Thyroid gland (tissue), 4 donors: ENCODE measurements at regions not wholly inside any gene's neighbourhood (a gene's known extent, or its start where the extent isn't known, plus 50 kb on each side); places are given as distances from the start of the nearest gene placed in this dataset.
"Not testable (repeated sequence)": the region's sequence is repeated elsewhere in the genome, so short reads cannot be mapped to it uniquely, and the experiment has no call there.

Experiments
- DNase-seq, 2 donors: peaks; one replicate each; pipeline ENCODE4 v3.0.0-alpha.2; 2019
- H3K27ac ChIP-seq, 3 donors: fragments of 200-600 bp; sonication (generic); 1 replicate in 2 of 3; 2 replicates in 1 of 3; pipeline ENCODE4 v1.5.1; 2016 to 2019; ENCODE audit warnings: mild to moderate bottlenecking in 1 of 3, moderate library complexity in 1 of 3
- H3K27me3 ChIP-seq: fragments of 200-600 bp; sonication (generic); one replicate; pipeline ENCODE4 v1.5.1; 2019
- H3K36me3 ChIP-seq, 2 donors: fragments of 200-600 bp; sonication (generic); one replicate each; pipeline ENCODE4 v1.5.1; 2016 to 2019
- H3K4me1 ChIP-seq, 2 donors: fragments of 200-600 bp; sonication (generic); one replicate each; pipeline ENCODE4 v1.5.1; 2017 to 2019
- H3K4me3 ChIP-seq, 3 donors: fragments of 200-600 bp; sonication (generic); replicated peaks in 1 of 3; 1 replicate in 2 of 3; 2 replicates in 1 of 3; pipeline ENCODE4 v1.5.1; 2016; ENCODE audit warnings: mild to moderate bottlenecking in 1 of 3
- H3K9me3 ChIP-seq: fragments of 200-600 bp; sonication (generic); one replicate; pipeline ENCODE4 v1.5.1; 2017
- CTCF ChIP-seq, 6 experiments: fragments of 200-600 bp in 3 of 6; fragments of 450-650 bp in 3 of 6; sonication (generic) in 3 of 6; IDR thresholded peaks; one replicate each; pipeline ENCODE4 v1.5.1; 2016 to 2019; ENCODE audit warnings: antibody characterized with exemption in 6 of 6, mild to moderate bottlenecking in 2 of 6, inconsistent platforms in 1 of 6, moderate library complexity in 1 of 6
- POLR2A ChIP-seq, 2 donors: fragments of 450-650 bp; IDR thresholded peaks; one replicate each; pipeline ENCODE4 v1.6.1; 2017; ENCODE audit warnings: antibody characterized with exemption in 2 of 2, mild to moderate bottlenecking in 2 of 2, moderate library complexity in 1 of 2
- WGBS, 2 donors: methylation state at CpG; one replicate each; pipeline ENCODE4 v1.1.5; 2017; 5-methylcytosine and 5-hydroxymethylcytosine counted together
- intact Hi-C: fragments of 100-400 bp; cut with DNase I; formaldehyde crosslinking; loops from one replicate; pipeline ENCODE4 v1.15.1; 2023

GRCh38 chr20:51272401-51272800, 249.5 kb upstream of the KCNG1 start:
- H3K27me3 ChIP-seq = no peaks in the 10 kb centered on the region
- H3K4me3 ChIP-seq = no peak overlapping the region
- no peaks in the 10 kb centered on the region for H3K9me3 ChIP-seq
- H3K36me3 ChIP-seq = no peaks in the 10 kb centered on the region
- H3K27ac ChIP-seq = no peak overlapping the region
- intact Hi-C loops = no loop called here
- DNase-seq = no peak
- TF ChIP-seq POLR2A (IDR thresholded peaks at IDR 0.05) = no peak
- TF ChIP-seq CTCF (IDR thresholded peaks at IDR 0.05) = no peak
- no peaks in the 10 kb centered on the region for H3K4me1 ChIP-seq
- 62 to 64% methylated on average over 5 of the region's 5 CpGs for WGBS, 2 donors

GRCh38 chr20:51271931-51272330, 249.0 kb upstream of the KCNG1 start:
- DNase-seq = no peak
- no peak for TF ChIP-seq CTCF (IDR thresholded peaks at IDR 0.05)
- no peak for TF ChIP-seq POLR2A (IDR thresholded peaks at IDR 0.05)

GRCh38 chr20:51271289-51271688, 248.4 kb upstream of the KCNG1 start:
- H3K9me3 ChIP-seq, H3K4me1 ChIP-seq, DNase-seq, H3K27ac ChIP-seq, intact Hi-C loops, H3K36me3 ChIP-seq, H3K27me3 ChIP-seq, H3K4me3 ChIP-seq: not testable (repeated sequence)
- 91 to 93% methylated on average over 2 of the region's 2 CpGs for WGBS, 2 donors

More at GRCh38 chr20:51271931-51272330, 249.0 kb upstream of the KCNG1 start:
- intact Hi-C loops = no loop called here
- H3K27ac ChIP-seq = no peak overlapping the region
- WGBS, 2 donors = 78 to 82% methylated on average over 7 of the region's 7 CpGs
- no peaks in the 10 kb centered on the region for H3K36me3 ChIP-seq
- no peaks in the 10 kb centered on the region for H3K4me1 ChIP-seq
- H3K4me3 ChIP-seq = no peak overlapping the region
- H3K27me3 ChIP-seq = no peaks in the 10 kb centered on the region
- H3K9me3 ChIP-seq = no peaks in the 10 kb centered on the region

GRCh38 chr20:51269671-51270070, 246.8 kb upstream of the KCNG1 start:
- no peaks in the 10 kb centered on the region for H3K36me3 ChIP-seq
- H3K4me3 ChIP-seq = no peak overlapping the region
- TF ChIP-seq CTCF (IDR thresholded peaks at IDR 0.05) = no peak
- TF ChIP-seq POLR2A (IDR thresholded peaks at IDR 0.05) = no peak
- DNase-seq = no peak
- no peaks in the 10 kb centered on the region for H3K9me3 ChIP-seq
- WGBS, 2 donors = 93 to 94% methylated on average over 4 of the region's 4 CpGs
- H3K4me1 ChIP-seq = no peaks in the 10 kb centered on the region
- no peaks in the 10 kb centered on the region for H3K27me3 ChIP-seq
- intact Hi-C loops = no loop called here
- no peak overlapping the region for H3K27ac ChIP-seq

GRCh38 chr20:51267679-51268078, 244.8 kb upstream of the KCNG1 start:
- 93% methylated on average over 7 of the region's 7 CpGs for WGBS, 2 donors
- no peaks in the 10 kb centered on the region for H3K36me3 ChIP-seq
- no peaks in the 10 kb centered on the region for H3K9me3 ChIP-seq
- H3K4me3 ChIP-seq = no peak overlapping the region
- no peak for DNase-seq
- no peak overlapping the region for H3K27ac ChIP-seq
- no peak for TF ChIP-seq CTCF (IDR thresholded peaks at IDR 0.05)
- H3K27me3 ChIP-seq = no peaks in the 10 kb centered on the region
- H3K4me1 ChIP-seq = no peaks in the 10 kb centered on the region
- intact Hi-C loops = no loop called here

GRCh38 chr20:51266353-51266752, 243.4 kb upstream of the KCNG1 start:
- Histone ChIP-seq H3K27me3 (no peaks in the 10 kb centered on the region), H3K27ac (no peak overlapping the region), H3K4me3 (no peak overlapping the region), H3K4me1 (no peaks in the 10 kb centered on the region), H3K9me3 (no peaks in the 10 kb centered on the region), H3K36me3 (no peaks in the 10 kb centered on the region)
- DNase-seq = no peak
- intact Hi-C loops = no loop called here
- no peak for TF ChIP-seq CTCF (IDR thresholded peaks at IDR 0.05)
- TF ChIP-seq POLR2A (IDR thresholded peaks at IDR 0.05) = no peak
- WGBS, 2 donors = 71 to 78% methylated on average over 6 to 7 of the region's 7 CpGs
